HG02642 (cell line): ENCODE measurements at regions not wholly inside any gene's neighbourhood (a gene's known extent, or its start where the extent isn't known, plus 50 kb on each side); places are given as distances from the start of the nearest gene placed in this dataset.
A peak's percentile ranks its signal among the peaks of the same experiment; 100 is the strongest.
"Not testable (repeated sequence)": the region's sequence is repeated elsewhere in the genome, so short reads cannot be mapped to it uniquely, and the experiment has no call there.

Experiments
- ATAC-seq: cut with Tn5 transposase; IDR thresholded peaks from one replicate; pipeline ENCODE4 v1.9.1; 2021; ENCODE audit warnings: mild to moderate bottlenecking; ENCODE audit not compliant: unreplicated experiment, poor library complexity

DNA sequence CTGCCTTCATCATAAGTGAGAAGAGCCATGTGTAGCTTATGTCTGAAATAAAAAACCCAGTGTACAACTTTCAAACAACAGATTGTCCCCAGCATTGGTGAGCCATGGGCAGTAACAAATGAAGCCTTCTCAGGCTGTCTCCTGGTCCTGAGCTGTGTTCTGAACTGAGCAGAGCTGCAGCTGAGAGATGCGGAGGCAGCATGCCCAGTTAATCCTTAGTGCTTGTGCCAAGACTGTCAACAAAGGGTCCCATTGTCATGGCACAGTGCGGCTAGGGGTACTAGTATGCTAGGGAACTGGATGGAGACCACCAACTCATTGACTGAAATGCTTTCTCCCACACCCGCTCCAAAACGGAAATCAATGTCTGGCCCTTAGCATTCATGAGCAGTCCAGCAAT, 154.3 kb downstream of the RMST start:
- ATAC-seq = no peak

- ATAC-seq = no peak
Observed at GRCh38 chr12:97628962-97629361, 166.4 kb downstream of the RMST start.

DNA sequence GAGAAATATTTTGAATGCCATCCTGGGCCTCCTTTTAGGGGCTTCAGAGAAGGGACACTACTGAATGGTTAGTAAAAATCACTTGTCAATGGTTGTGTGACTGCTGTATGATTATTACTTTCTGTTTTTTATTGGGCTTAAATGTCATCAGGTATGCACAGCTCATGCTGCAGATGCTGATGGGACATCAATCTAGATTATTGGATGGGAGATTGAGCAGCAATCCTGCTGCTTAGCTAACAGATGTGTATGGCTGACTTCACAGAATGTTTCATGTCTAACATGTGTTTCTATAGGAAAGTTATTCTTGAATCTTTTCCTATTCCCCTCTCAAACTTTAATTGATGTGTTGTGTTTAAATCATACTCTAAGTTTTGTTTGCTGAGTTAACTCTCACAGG, 166.8 kb downstream of the RMST start:
- no peak for ATAC-seq

GRCh38 chr12:97630356-97630755, 167.8 kb downstream of the RMST start:
- ATAC-seq = no peak

- ATAC-seq = no peak
Observed at GRCh38 chr12:97630875-97631274, 168.3 kb downstream of the RMST start.

DNA sequence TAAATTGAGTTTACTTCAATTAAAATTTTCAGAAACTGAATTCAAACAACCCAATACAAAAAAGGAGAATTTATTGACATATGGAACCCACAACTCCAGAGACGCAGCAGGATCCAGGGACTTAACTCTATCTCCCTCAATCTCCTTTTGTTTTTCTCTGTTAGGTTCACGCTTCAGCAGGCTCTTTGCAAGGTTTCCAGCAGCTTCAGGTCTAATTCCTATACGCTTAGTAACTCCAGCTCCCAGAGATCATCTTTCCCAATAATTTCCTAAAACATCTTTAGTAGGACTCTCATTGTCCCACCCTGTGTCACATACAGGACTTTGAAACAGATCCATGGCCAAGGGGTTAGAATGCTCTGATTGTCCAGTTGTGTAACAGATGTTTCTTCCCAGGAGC, 175.2 kb downstream of the RMST start:
- no peak for ATAC-seq

- no peak for ATAC-seq
Observed at GRCh38 chr12:97638739-97639138, 176.1 kb downstream of the RMST start.

- no peak for ATAC-seq
Observed at GRCh38 chr12:97639702-97640101, 177.1 kb downstream of the RMST start.

- ATAC-seq = no peak
Observed at GRCh38 chr12:97640826-97641225, 178.2 kb downstream of the RMST start.

DNA sequence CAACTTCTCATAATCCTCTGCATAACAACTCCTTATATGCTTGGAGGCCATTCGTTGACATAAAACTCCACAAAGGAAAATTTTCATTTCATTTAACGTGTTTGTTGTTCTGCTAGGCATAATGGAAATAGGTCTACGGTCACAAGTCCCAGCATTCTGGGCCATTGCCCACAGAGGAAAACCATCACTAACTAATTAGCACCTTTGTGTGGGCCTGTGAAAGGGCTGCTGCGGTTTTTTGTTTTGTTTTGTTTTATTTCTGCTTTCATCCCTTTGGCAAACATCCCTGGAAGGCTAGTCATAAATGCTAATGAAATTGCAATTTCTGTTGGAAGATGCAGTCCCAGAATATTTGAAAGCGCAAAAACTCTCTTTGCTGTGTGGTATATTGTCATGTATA, 180.3 kb downstream of the RMST start:
- ATAC-seq = no peak

- no peak for ATAC-seq
Observed at GRCh38 chr12:97643924-97644323, 181.3 kb downstream of the RMST start.

GRCh38 chr12:97645726-97646125, 183.1 kb downstream of the RMST start:
- no peak for ATAC-seq

DNA sequence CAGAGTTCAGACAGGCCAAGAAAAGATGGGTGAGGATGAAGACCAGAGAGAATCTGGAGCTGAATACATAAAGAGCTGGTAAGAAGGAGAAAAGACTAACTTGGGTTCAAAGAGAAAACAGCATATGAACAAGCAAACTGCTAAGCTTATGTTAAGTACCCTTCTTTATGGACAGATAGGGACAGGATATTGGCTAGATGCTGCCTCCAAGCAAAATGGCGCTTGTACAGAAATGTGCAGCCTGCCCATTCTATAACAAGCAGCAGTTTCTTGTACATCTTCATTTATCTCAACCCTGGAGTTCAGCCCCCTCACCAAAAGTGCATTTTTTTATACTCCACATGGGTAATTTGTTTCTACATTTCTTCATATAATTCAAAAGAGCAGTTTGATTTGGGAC, 184.5 kb downstream of the RMST start:
- no peak for ATAC-seq

DNA sequence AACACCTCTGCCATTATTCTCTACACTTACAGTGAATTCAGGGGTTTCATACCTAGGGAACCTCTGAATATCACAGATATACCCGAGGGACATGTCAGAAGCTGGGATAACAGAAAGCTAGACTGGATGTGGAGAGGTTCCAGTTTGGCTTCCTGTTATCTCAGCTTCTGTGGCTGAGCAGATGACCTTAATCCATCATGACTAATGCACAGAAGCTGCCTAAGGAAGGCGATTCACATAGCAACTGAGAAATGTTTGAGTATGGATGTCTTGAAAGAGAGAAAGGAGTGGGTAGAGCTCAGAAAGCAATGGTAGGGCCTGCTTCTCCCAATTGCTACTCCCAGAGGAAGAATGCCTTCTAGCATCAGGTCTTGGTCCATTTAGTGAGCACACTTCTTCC, 187.6 kb downstream of the RMST start:
- no peak for ATAC-seq

- not testable (repeated sequence) for ATAC-seq
Observed at GRCh38 chr12:97656548-97656947, 193.9 kb downstream of the RMST start.

DNA sequence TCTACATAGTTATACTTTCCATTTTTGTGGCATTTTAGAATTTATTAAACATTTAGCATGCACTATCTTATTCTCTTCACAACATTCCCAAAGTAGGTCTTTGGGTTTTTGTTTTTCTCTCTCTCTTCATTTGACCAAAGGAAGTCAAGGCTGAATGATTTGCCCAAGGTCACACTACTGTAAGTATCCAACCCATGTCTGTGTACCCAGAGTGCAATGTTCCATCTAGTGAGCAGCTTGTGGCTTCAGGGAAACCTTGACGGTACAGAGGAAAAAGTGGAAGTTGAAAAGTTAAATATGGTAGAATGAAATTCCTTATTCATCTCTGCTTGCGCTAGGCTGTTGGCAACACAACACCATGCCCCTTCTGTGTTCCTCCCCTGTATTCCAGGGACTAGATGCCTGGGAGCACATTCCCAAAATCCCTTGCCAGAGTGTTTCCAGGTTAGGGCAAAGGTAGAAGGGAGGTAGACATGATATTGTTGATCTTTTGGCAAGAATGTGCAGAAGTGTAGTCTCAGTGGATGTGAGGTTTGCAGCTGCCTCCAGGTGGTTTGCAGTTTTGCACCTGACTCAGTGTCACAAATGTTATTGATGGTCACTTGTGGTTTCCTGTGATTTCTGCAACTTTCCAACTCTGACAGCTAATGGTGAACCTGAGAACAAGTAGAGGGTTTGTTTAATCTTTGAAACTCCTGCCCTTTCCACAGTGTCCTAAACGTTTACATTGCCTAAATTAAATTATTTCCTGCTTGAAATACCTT, 196.7 kb downstream of the RMST start:
- no peak for ATAC-seq

DNA sequence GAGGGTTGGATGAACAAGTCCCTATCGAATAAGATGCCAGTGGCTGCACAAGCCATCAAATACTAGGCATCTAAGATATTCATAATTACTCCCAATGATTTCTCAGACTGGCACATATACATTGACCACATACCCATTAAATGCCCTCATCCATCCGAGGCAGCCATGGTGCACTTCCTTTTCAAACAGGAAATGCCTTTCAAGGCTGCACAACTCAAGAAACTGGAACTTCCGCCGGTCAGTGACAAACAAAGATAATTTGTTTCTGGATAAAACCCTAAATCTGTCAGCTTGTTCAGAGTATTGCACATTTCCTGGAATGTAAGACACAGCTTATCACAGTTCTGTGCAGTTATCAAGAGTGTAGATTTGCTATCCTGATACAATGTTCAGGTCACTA, 203.7 kb downstream of the RMST start:
- ATAC-seq = no peak

GRCh38 chr12:97672870-97673269, 210.3 kb downstream of the RMST start:
- no peak for ATAC-seq

GRCh38 chr12:97680751-97681150, 218.1 kb downstream of the RMST start:
- no peak for ATAC-seq

- peak; percentile 79 for ATAC-seq
Observed at GRCh38 chr12:97681612-97682504, 219.3 kb downstream of the RMST start.

DNA sequence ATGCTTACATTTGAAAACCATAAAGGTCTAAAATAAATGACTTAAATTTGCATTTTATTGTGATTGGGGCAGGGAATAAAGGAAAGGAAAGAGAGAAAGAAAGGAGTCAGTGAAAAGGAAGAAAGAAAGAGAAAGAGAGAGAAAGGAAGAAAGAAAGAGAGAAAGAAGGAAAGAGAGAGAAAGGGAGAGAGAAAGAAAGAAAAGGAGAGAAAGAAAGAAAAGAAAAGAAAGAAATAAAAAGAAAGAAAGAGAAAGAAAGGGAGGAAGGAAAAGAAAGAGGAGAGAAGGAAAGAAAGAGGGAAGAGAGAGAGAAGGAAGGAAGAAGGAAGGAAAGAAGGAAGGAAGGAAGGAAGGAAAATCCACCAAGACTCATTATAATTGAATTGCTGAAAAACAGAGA, 222.8 kb downstream of the RMST start:
- no peak for ATAC-seq

- ATAC-seq = no peak
Observed at GRCh38 chr12:97701901-97702300, 239.3 kb downstream of the RMST start.
